ENCODE measurements at regions not wholly inside any gene's neighbourhood (a gene's known extent, or its start where the extent isn't known, plus 50 kb on each side); places are given as distances from the start of the nearest gene placed in this dataset.

- H3K27me3 Mint-ChIP-seq (ENCODE audit: low read depth in 2 of 2), result peaks cover 0 to 8% of the 10 kb centered on the region in 2 donors
- ATAC-seq, result no peak
- intact Hi-C loops (cut with micrococcal nuclease), result no loop called here
- no peaks in the 10 kb centered on the region for H3K9me3 ChIP-seq (ENCODE audit: control insufficient read depth, insufficient read depth, low read length)
- no peak overlapping the region for H3K4me3 ChIP-seq (ENCODE audit: low read length)
- DNase-seq, result no peak
- H3K36me3 ChIP-seq (ENCODE audit: control insufficient read depth, insufficient read depth, low read length), result no peaks in the 10 kb centered on the region
- H3K27ac Mint-ChIP-seq, result no peak overlapping the region
- H3K4me1 ChIP-seq (ENCODE audit: control insufficient read depth, insufficient read depth, low read length), result no peaks in the 10 kb centered on the region
- no peaks in the 10 kb centered on the region for H3K4me1 Mint-ChIP-seq
- H3K4me3 Mint-ChIP-seq, result no peak overlapping the region
- 48% methylated on average over 3 of the region's 3 CpGs for WGBS (ENCODE audit: insufficient coverage)
- H3K27me3 ChIP-seq (ENCODE audit: control insufficient read depth, insufficient read depth, low read length), result no peaks in the 10 kb centered on the region
- H3K9me3 Mint-ChIP-seq, result no peaks in the 10 kb centered on the region
- H3K27ac ChIP-seq (ENCODE audit: low read length), result no peak overlapping the region
- no peaks in the 10 kb centered on the region for H3K36me3 Mint-ChIP-seq
- TF ChIP-seq CTCF (IDR thresholded peaks at IDR 0.05), result no peak
These were observed 50.4 kb upstream of the ENPP7 start for GRCh38 chr17:79680318-79680695.

- H3K27ac Mint-ChIP-seq, result no peak overlapping the region
- Histone ChIP-seq H3K27ac (ENCODE audit: low read length) (no peak overlapping the region), H3K4me1 (ENCODE audit: control insufficient read depth, insufficient read depth, low read length) (no peaks in the 10 kb centered on the region), H3K27me3 (ENCODE audit: control insufficient read depth, insufficient read depth, low read length) (no peaks in the 10 kb centered on the region), H3K9me3 (ENCODE audit: control insufficient read depth, insufficient read depth, low read length) (no peaks in the 10 kb centered on the region), H3K4me3 (ENCODE audit: low read length) (no peak overlapping the region), H3K36me3 (ENCODE audit: control insufficient read depth, insufficient read depth, low read length) (no peaks in the 10 kb centered on the region)
- no peak for TF ChIP-seq CTCF (IDR thresholded peaks at IDR 0.05)
- H3K36me3 Mint-ChIP-seq, result no peaks in the 10 kb centered on the region
- intact Hi-C loops (cut with micrococcal nuclease), result no loop called here
- H3K4me3 Mint-ChIP-seq, result no peak overlapping the region
- no peak for DNase-seq
- H3K27me3 Mint-ChIP-seq (ENCODE audit: low read depth in 2 of 2), result peaks cover 0 to 8% of the 10 kb centered on the region in 2 donors
- H3K9me3 Mint-ChIP-seq, result no peaks in the 10 kb centered on the region
- 90% methylated on average over 19 of the region's 19 CpGs for WGBS (ENCODE audit: insufficient coverage)
- H3K4me1 Mint-ChIP-seq, result no peaks in the 10 kb centered on the region
- ATAC-seq, result no peak
These were observed 51.0 kb upstream of the ENPP7 start for GRCh38 chr17:79679631-79680317.

GRCh38 chr17:79678736-79679255 lies 51.9 kb upstream of the ENPP7 start:
- 64% methylated on average over 12 of the region's 12 CpGs for WGBS (ENCODE audit: insufficient coverage)
- Histone ChIP-seq H3K9me3 (ENCODE audit: control insufficient read depth, insufficient read depth, low read length) (no peaks in the 10 kb centered on the region), H3K4me3 (ENCODE audit: low read length) (no peak overlapping the region), H3K27me3 (ENCODE audit: control insufficient read depth, insufficient read depth, low read length) (no peaks in the 10 kb centered on the region), H3K27ac (ENCODE audit: low read length) (no peak overlapping the region), H3K4me1 (ENCODE audit: control insufficient read depth, insufficient read depth, low read length) (no peaks in the 10 kb centered on the region), H3K36me3 (ENCODE audit: control insufficient read depth, insufficient read depth, low read length) (no peaks in the 10 kb centered on the region)
- intact Hi-C loops (cut with micrococcal nuclease), result no loop called here
- H3K27me3 Mint-ChIP-seq (ENCODE audit: low read depth in 2 of 2), result peaks cover 0 to 5% of the 10 kb centered on the region in 2 donors
- H3K4me3 Mint-ChIP-seq, result no peak overlapping the region
- H3K27ac Mint-ChIP-seq, result no peak overlapping the region
- no peak for ATAC-seq
- no peaks in the 10 kb centered on the region for H3K4me1 Mint-ChIP-seq
- H3K36me3 Mint-ChIP-seq, result no peaks in the 10 kb centered on the region
- peaks cover 0 to under 1% of the 10 kb centered on the region in 2 donors for H3K9me3 Mint-ChIP-seq
- no peak for TF ChIP-seq CTCF (IDR thresholded peaks at IDR 0.05)
- DNase-seq, result no peak
